Naive thymus-derived CD8-positive, alpha-beta T cell (primary cell): ENCODE measurements at regions not wholly inside any gene's neighbourhood (a gene's known extent, or its start where the extent isn't known, plus 50 kb on each side); places are given as distances from the start of the nearest gene placed in this dataset.

Source experiments
- ATAC-seq, 2 donors: fragments of 150-1000 bp; cut with Tn5 transposase in 1 of 2; sonication (Bioruptor Pico), chemical (Tn5 transposase) in 1 of 2; 1 replicate in 1 of 2; 2 replicates in 1 of 2; pipeline ENCODE4 v1.10.0; 2021; ENCODE audit warnings: mild to moderate bottlenecking in 2 of 2, moderate library complexity in 2 of 2
- POLR2A ChIA-PET: fragments of 350-600 bp; sonication (Branson Sonifier 250); formaldehyde crosslinking; loops from one replicate; lab custom pipeline; 2021; ENCODE audit warnings: antibody characterized with exemption; lab: Charles Lee
- DNase-seq, 10 donors: peaks; one replicate each; pipeline versions ENCODE4 v3.0.0 to v3.0.0-alpha.2; 2020 to 2022
- H3K27ac Mint-ChIP-seq, 10 donors: one replicate each; pipeline ENCODE4 v1.8.0; 2020 to 2022; ENCODE audit warnings: mild to moderate bottlenecking in 10 of 10, mixed read lengths in 10 of 10, moderate library complexity in 4 of 10, inconsistent platforms in 1 of 10
- H3K27me3 Mint-ChIP-seq, 5 donors: one replicate each; pipeline ENCODE4 v1.8.0; 2021 to 2022; ENCODE audit warnings: mixed read lengths in 5 of 5
- H3K36me3 Mint-ChIP-seq, 3 donors: one replicate each; pipeline ENCODE4 v1.8.0; 2020 to 2022; ENCODE audit warnings: mixed read lengths in 3 of 3, mild to moderate bottlenecking in 2 of 3, inconsistent platforms in 1 of 3
- H3K4me1 Mint-ChIP-seq, 4 donors: one replicate each; pipeline ENCODE4 v1.8.0; 2021 to 2022; ENCODE audit warnings: mixed read lengths in 4 of 4
- H3K4me3 Mint-ChIP-seq, 10 donors: one replicate each; pipeline ENCODE4 v1.8.0; 2020 to 2022; ENCODE audit warnings: mild to moderate bottlenecking in 10 of 10, mixed read lengths in 10 of 10, moderate library complexity in 6 of 10, inconsistent platforms in 1 of 10
- H3K9me3 Mint-ChIP-seq, 9 donors: one replicate each; pipeline ENCODE4 v1.8.0; 2020 to 2022; ENCODE audit warnings: mixed read lengths in 9 of 9, mild to moderate bottlenecking in 3 of 9, inconsistent platforms in 1 of 9, moderate library complexity in 1 of 9

- ATAC-seq, result no peak
- POLR2A ChIA-PET, result no interaction called here
- H3K27me3 Mint-ChIP-seq, result no peaks in the 10 kb centered on the region
- no peak overlapping the region for H3K27ac Mint-ChIP-seq
- H3K4me3 Mint-ChIP-seq, result no peak overlapping the region
- H3K4me1 Mint-ChIP-seq, result no peaks in the 10 kb centered on the region
- no peak for DNase-seq
- H3K9me3 Mint-ChIP-seq, result peaks cover 0 to 18% (median 5%) of the 10 kb centered on the region in 9 donors
- H3K36me3 Mint-ChIP-seq, result no peaks in the 10 kb centered on the region
These were observed 1186.5 kb upstream of the TMPRSS15 start for GRCh38 chr21:19590044-19590443.

GRCh38 chr21:19603011-19603593, 1199.5 kb upstream of the TMPRSS15 start:
- DNase-seq (no peak), ATAC-seq (no peak)
- Mint-ChIP-seq H3K4me3 (no peak overlapping the region), H3K4me1 (no peaks in the 10 kb centered on the region), H3K27me3 (no peaks in the 10 kb centered on the region), H3K36me3 (no peaks in the 10 kb centered on the region), H3K9me3 (peaks cover 0 to 4% (median 0%) of the 10 kb centered on the region in 9 donors), H3K27ac (no peak overlapping the region)
- POLR2A ChIA-PET, result no interaction called here

- no peak for DNase-seq
- Mint-ChIP-seq H3K9me3 (peaks cover 0 to 16% (median 4%) of the 10 kb centered on the region in 9 donors), H3K27me3 (no peaks in the 10 kb centered on the region), H3K36me3 (no peaks in the 10 kb centered on the region), H3K4me3 (no peak overlapping the region), H3K4me1 (peaks cover 0 to 1% (median 0%) of the 10 kb centered on the region in 4 donors), H3K27ac (no peak overlapping the region)
- POLR2A ChIA-PET, result no interaction called here
- no peak for ATAC-seq
These were observed 1204.6 kb upstream of the TMPRSS15 start for GRCh38 chr21:19608101-19608621.

GRCh38 chr21:19609611-19610010, 1206.0 kb upstream of the TMPRSS15 start:
- Mint-ChIP-seq H3K4me3 (no peak overlapping the region), H3K27ac (no peak overlapping the region), H3K27me3 (no peaks in the 10 kb centered on the region), H3K36me3 (no peaks in the 10 kb centered on the region), H3K4me1 (peaks cover 0 to 1% (median 0%) of the 10 kb centered on the region in 4 donors), H3K9me3 (peaks cover 0 to 16% (median 4%) of the 10 kb centered on the region in 9 donors)
- DNase-seq (no peak), ATAC-seq (no peak)
- POLR2A ChIA-PET, result no interaction called here

- POLR2A ChIA-PET, result no interaction called here
- H3K4me1 Mint-ChIP-seq, result no peaks in the 10 kb centered on the region
These were observed 1218.4 kb upstream of the TMPRSS15 start for GRCh38 chr21:19621837-19622496.

GRCh38 chr21:19640964-19641363, 1237.4 kb upstream of the TMPRSS15 start:
- DNase-seq, result no peak
- H3K27ac Mint-ChIP-seq, result no peak overlapping the region
- H3K36me3 Mint-ChIP-seq, result no peaks in the 10 kb centered on the region
- POLR2A ChIA-PET, result no interaction called here
- no peaks in the 10 kb centered on the region for H3K27me3 Mint-ChIP-seq
- H3K4me1 Mint-ChIP-seq, result no peaks in the 10 kb centered on the region
- no peak overlapping the region for H3K4me3 Mint-ChIP-seq
- peaks cover 0 to 11% (median 2%) of the 10 kb centered on the region in 9 donors for H3K9me3 Mint-ChIP-seq
- ATAC-seq, result no peak

More at GRCh38 chr21:19621837-19622496, 1218.4 kb upstream of the TMPRSS15 start:
- H3K4me3 Mint-ChIP-seq, result no peak overlapping the region
- H3K36me3 Mint-ChIP-seq, result no peaks in the 10 kb centered on the region
- peaks cover 0 to 24% (median 5%) of the 10 kb centered on the region in 9 donors for H3K9me3 Mint-ChIP-seq
- H3K27me3 Mint-ChIP-seq, result no peaks in the 10 kb centered on the region
- no peak overlapping the region for H3K27ac Mint-ChIP-seq
- ATAC-seq, result no peak
- no peak for DNase-seq

GRCh38 chr21:19648391-19648790, 1244.8 kb upstream of the TMPRSS15 start:
- H3K27ac Mint-ChIP-seq, result no peak overlapping the region
- no peak overlapping the region for H3K4me3 Mint-ChIP-seq
- H3K27me3 Mint-ChIP-seq, result no peaks in the 10 kb centered on the region
- ATAC-seq, result no peak
- POLR2A ChIA-PET, result no interaction called here
- H3K4me1 Mint-ChIP-seq, result no peaks in the 10 kb centered on the region
- H3K9me3 Mint-ChIP-seq, result peaks cover 0 to 18% (median 4%) of the 10 kb centered on the region in 9 donors
- H3K36me3 Mint-ChIP-seq, result no peaks in the 10 kb centered on the region
- no peak for DNase-seq

- Mint-ChIP-seq H3K9me3 (peaks cover 9 to 40% (median 17%) of the 10 kb centered on the region in 9 donors), H3K27ac (no peak overlapping the region), H3K4me3 (no peak overlapping the region), H3K4me1 (no peaks in the 10 kb centered on the region), H3K27me3 (no peaks in the 10 kb centered on the region), H3K36me3 (no peaks in the 10 kb centered on the region)
- DNase-seq (no peak), ATAC-seq (no peak)
- POLR2A ChIA-PET, result no interaction called here
These were observed 1279.9 kb upstream of the TMPRSS15 start for GRCh38 chr21:19683492-19683891.

- Mint-ChIP-seq H3K4me3 (no peak overlapping the region), H3K27me3 (no peaks in the 10 kb centered on the region), H3K9me3 (peaks cover 7 to 32% (median 16%) of the 10 kb centered on the region in 9 donors), H3K4me1 (no peaks in the 10 kb centered on the region), H3K36me3 (no peaks in the 10 kb centered on the region), H3K27ac (no peak overlapping the region)
- POLR2A ChIA-PET, result no interaction called here
- ATAC-seq (no peak), DNase-seq (no peak)
These were observed 1280.7 kb upstream of the TMPRSS15 start for GRCh38 chr21:19684328-19684727.

GRCh38 chr21:19692231-19692630, 1288.6 kb upstream of the TMPRSS15 start:
- POLR2A ChIA-PET, result no interaction called here
- H3K4me1 Mint-ChIP-seq, result no peaks in the 10 kb centered on the region
- ATAC-seq, result no peak
- peaks cover 0 to 10% (median 5%) of the 10 kb centered on the region in 9 donors for H3K9me3 Mint-ChIP-seq
- H3K4me3 Mint-ChIP-seq, result no peak overlapping the region
- no peaks in the 10 kb centered on the region for H3K27me3 Mint-ChIP-seq
- H3K27ac Mint-ChIP-seq, result no peak overlapping the region
- no peak for DNase-seq
- no peaks in the 10 kb centered on the region for H3K36me3 Mint-ChIP-seq

GRCh38 chr21:19695796-19696195, 1292.2 kb upstream of the TMPRSS15 start:
- Mint-ChIP-seq H3K4me1 (no peaks in the 10 kb centered on the region), H3K4me3 (no peak overlapping the region), H3K36me3 (no peaks in the 10 kb centered on the region), H3K9me3 (peaks cover 2 to 19% (median 9%) of the 10 kb centered on the region in 9 donors), H3K27ac (no peak overlapping the region), H3K27me3 (no peaks in the 10 kb centered on the region)
- DNase-seq, result no peak
- POLR2A ChIA-PET, result no interaction called here
- ATAC-seq, result no peak

- peaks cover 0 to 7% (median 0%) of the 10 kb centered on the region in 3 donors for H3K36me3 Mint-ChIP-seq
- H3K27ac Mint-ChIP-seq, result no peak overlapping the region
- no peak overlapping the region for H3K4me3 Mint-ChIP-seq
- POLR2A ChIA-PET, result no interaction called here
- H3K27me3 Mint-ChIP-seq, result no peaks in the 10 kb centered on the region
- DNase-seq, result no peak
- no peak for ATAC-seq
- H3K4me1 Mint-ChIP-seq, result no peaks in the 10 kb centered on the region
- peaks cover 4 to 35% (median 14%) of the 10 kb centered on the region in 9 donors for H3K9me3 Mint-ChIP-seq
These were observed 1296.9 kb upstream of the TMPRSS15 start for GRCh38 chr21:19700476-19700875.

GRCh38 chr21:19702726-19703125, 1295.5 kb upstream of the NCAM2 start:
- POLR2A ChIA-PET, result no interaction called here
- Mint-ChIP-seq H3K4me3 (no peak overlapping the region), H3K9me3 (peaks cover 4 to 35% (median 13%) of the 10 kb centered on the region in 9 donors), H3K27ac (no peak overlapping the region), H3K4me1 (no peaks in the 10 kb centered on the region), H3K36me3 (peaks cover 0 to 14% (median 0%) of the 10 kb centered on the region in 3 donors), H3K27me3 (no peaks in the 10 kb centered on the region)
- ATAC-seq, result no peak
- DNase-seq, result no peak
